CMK (cell line): ENCODE measurements at regions not wholly inside any gene's neighbourhood (a gene's known extent, or its start where the extent isn't known, plus 50 kb on each side); places are given as distances from the start of the nearest gene placed in this dataset.

Experiments
- DNase-seq: peaks from one replicate; pipeline ENCODE4 v3.0.0-alpha.2; 2010; ENCODE audit warnings: low read depth

DNA sequence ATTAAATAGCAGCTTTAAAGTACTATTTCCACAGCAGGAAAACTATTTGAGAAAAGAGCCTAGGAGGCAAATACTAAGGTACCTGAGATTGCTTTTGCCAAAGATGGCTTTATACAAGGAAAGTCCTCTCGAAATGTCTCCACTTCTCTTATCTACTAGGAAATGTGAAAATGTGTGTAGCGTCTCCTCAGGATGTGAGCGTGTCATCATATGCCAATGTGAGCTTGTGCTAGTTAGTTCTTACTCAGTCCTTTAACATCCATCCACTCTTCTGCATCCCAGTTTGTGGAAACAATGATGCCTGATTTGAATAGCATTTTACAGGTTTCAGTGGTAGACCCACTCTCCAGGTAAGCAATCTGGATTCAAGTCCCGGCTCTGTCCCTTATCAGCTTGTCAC, 421.0 kb downstream of the DYNC2H1 start:
- DNase-seq: no peak

DNA sequence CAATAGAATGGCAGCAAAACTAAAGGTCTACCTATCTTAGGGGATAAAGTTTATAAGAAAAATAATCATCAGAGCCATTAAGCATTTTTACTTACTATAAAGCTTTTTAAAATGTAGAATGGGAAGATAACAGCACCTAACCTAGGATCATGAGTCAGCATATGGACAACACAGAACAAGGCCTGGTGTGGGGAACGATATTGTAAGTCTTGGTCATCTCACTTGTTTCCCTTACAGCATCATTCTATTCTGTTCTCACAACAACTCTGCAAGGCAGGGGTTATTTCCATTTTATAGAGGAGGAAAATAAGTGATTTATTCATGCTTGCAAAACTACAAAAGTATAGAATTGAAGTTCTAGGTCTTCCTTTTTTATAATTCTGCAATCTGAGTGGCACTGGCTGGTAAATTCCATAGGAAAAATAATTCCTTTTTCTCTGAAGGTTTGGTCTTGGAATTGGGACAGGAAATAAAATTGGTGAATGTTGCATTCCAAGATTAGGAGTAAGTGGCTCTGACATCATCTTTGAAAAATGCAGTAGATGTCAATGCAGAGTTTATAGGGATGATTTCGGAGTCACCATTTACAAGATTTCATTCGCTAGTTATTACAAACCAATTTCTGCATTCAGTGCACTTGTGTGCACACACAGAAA, 423.0 kb downstream of the DYNC2H1 start:
- no peak for DNase-seq

DNA sequence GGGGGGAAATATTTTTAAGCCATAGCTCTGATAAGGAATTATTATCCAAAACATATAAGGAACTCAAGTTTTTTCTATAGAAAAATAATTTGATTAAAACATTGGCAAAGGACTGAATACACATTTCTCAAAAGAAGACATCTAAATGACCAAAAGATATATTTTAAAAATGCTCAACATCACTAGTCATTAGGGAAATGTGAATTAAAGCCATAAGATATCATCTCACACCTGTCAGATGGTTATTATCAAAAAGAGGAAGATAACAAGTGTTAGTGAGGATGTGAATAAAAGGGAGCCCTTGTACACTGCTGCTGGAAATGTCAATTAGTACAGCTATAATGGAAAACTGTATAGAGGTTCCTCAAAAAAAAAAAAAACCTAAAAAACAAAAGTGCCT, 425.0 kb downstream of the DYNC2H1 start:
- DNase-seq: no peak

DNA sequence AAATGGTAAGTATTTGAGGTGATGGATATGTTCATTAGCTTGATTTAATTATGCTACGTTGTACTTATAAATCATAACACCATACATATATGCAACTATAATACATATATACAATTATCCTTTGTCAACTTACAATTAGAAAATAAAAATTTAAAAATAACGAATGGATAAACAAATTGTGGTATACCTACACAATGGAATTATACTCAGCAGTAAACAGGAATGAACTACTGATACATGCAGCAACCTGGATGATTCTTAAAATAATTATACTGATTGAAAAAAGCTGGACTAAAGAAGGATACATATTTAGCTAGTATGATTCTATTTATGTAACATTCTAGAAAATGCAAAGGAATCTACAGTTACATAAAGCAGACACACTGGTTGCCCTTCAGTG, 425.7 kb downstream of the DYNC2H1 start:
- DNase-seq: no peak

DNA sequence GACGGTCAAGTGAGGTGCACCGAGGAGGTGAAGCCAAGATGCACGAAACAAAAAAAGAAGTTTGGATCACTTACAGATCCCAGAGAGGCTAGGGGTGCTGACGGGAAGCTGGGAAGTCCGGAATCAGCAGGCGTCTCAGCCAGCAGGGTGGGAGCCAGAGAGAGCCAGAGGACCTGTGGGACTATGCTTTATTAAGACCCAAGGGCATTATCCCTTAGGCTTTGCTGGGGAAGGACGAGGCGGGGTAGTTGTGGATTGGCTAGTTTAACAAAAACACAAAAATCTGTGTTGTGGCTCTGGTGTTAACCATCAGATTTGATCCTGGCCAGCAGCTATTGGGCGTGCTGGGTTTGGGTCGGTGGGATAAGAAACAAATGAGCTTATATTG, 427.1 kb downstream of the DYNC2H1 start:
- no peak for DNase-seq

DNA sequence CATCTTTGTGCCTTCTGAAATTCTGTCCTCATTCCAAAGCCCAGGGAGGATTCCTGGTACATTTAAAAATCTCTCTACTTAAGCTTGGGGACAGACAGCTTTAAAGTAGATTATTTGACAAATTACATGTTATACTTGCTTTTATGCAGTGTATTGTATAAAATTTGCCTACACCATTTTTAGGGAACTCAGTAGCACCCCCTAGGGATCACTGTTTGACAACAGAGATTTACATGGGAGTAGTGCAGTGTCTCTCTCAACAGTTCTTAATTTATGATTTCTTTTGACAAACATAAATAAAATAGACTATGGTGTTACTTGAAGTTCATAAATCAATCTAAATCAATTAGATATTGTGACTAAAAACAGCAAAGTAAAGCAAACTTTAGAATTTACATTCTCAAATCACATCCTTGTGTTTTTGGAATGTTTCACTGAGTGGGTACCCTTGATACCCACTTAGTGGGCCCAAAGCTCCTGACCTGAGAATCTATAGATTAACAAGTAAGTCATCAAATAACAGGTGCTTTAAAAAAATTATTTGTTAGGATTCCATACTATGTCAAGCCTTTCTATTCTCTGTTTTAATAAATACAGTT, 428.8 kb downstream of the DYNC2H1 start:
- DNase-seq: peak; percentile 15

DNA sequence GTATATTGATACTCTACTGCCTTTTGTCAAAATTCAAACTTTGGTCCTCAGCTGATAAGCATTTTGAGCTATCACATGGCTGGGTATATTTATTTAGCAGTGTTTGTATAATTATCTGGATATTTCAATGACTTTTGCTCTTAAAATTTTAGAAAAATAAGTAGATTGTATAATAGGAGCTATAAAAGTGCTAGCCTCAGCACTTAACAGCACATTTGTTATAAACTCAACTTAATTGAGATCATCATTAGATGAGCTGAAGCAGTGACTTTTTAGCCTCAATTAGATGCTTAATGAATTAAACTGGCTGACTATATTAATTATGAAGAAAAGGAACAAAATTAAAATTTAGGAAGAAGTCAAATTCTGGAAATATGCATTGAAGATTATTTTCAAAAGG, 429.9 kb downstream of the DYNC2H1 start:
- DNase-seq: no peak

DNA sequence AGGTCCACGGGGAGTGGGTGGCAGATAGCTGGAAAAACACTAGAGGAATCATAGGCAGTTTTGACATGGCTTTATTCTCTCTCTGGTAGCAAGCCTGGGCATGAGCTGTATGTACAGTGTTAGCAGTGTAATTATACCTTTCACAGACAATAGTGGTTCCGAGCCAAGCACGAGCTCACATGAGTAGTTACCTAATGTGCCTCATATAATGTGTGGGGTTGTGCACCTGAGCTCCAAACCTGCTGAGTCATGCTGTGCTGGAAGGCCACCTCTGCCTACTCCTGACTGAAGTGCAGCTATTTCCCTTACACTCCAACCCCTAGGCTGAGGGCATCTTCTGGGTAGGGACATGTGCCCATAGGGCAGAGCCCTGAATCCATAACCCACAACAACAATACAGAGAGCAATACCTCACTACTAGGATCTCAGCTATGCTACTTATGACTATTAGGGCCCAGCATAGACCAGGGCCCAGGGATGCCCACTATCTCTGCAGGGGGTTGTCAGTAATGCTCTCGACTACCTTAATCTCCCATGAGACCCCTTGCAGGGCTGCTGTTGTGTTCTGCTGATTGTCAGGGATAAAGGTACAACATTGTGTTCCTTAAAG, 432.1 kb downstream of the DYNC2H1 start:
- DNase-seq: no peak

DNA sequence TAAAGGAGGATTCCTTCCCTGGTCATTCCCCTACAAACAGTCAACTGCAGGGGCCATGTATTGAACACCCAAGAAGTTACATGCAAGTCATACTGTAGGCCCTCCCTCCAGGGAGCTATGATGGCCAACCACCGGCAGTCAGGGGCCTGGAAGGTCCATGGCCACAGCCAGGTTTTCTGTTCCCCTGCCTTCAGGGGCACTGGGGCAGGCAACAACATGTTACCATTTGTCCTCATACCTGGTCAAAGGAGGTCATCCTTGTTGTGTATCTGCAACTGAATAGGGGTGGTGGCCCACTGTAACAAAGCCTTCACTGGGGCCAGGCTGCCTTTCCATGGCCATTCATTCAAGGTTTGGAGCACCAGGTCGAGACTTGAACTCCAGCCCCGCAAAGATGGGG, 433.6 kb downstream of the DYNC2H1 start:
- DNase-seq: no peak

DNA sequence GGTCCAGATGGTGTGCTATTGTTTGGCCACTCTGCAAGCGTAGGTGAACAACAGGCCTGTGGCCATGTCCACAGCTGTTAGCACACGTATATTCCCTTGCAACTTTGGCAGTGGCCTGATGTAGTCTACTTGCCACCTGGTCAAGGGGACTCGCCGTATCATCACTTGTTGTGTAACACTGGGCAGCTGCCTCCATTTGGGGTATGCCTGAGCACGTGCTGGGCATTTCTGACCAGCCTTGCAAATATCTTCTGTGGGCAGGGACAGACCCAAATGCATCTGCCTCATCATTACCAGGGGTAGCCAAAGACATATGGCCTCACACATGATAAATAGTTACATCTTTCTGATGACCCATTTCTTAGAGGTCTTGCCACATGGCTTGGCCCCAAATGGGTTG, 434.2 kb downstream of the DYNC2H1 start:
- DNase-seq: no peak

DNA sequence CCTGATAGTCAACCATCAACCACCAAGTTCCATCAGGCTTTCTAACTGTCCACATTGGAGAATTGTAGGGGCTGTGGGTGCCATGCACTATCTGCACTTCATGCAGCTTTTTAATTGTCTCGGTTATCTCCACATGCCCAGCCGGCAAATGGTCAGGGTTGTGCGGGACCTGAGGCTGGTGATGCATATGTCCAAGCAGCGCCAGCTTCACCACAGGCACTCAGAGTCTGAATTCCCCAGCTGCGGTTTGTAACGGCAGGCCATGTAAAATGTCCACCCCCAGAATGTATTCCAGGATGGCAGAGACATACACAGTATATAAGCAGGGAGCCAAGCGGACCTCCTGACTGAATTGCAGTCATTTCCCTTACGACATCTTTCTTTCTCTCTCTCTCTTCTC, 435.6 kb downstream of the DYNC2H1 start:
- DNase-seq: no peak

DNA sequence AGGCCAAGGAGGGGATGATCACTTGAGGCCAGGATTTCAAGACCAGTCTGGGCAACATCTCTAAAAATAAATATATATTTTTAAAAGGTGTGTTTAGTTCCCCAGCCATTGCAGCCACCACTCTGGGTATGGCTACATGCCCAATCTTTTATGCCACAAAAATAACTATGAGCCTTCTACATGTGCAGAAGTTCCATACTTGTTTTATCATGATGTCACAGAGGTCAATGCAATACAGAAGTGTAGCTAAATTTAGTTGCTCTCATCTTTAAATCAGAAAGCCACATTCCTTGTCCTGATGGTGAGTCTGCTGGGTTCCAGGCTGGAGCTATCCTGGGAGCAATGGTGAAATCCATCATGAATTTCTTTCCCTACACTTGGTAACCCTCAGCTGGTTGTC, 436.3 kb downstream of the DYNC2H1 start:
- DNase-seq: no peak

DNA sequence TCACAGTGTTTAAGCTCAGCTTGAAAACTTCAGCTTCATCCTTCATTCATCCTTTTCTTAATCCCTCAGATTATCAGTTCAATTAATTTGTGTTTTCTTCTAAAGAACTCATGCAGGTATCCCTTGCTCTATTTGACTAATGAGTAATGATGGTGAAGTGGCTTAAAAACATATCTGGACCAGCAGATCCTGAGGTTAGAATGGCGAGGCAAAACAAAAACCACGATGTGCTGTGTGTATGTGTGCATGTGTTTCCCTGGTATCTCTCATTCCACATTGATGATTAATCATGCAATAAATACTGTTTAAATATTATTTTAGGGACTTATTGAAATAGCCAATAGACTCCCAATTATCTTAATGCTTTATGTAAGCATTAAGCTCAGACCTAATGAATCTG, 437.0 kb downstream of the DYNC2H1 start:
- no peak for DNase-seq

DNA sequence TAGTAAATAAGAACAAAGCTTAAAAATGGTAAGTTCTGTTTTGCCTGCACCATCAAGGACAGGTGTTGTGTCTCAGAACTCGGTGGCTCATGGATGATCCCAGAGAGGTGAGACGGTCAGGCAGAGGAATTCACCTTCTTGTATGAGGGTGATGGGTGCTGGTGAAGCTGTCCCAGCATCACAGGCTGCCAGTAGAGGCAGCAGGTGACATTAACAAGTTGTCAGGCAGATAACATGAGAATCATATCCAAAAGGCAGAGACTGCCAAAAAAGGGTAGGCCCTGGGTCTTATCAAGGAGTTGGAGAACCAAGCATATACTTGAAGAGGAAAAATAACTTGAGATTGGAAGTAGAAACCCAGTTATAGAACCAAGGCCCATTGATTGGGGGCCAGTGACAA, 437.8 kb downstream of the DYNC2H1 start:
- DNase-seq: no peak

DNA sequence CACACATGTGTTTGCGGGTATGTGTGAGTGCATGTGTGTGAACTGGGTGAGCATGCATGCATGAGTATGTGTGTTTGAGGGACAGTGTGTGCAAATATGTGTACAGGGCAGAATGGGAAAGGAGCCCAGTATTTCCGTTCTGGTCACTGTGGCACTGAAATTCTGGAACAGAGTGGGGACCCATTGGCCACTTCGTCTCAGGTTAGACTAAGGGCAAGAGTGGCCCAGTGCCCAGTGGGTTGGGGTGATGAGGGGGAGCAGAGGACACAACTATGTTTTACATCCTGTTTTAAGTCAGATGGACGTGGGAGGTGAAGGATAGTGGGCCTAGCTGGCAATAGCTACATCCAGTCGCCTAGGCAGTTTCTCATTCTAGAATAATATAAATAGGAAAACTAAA, 438.5 kb downstream of the DYNC2H1 start:
- no peak for DNase-seq

DNA sequence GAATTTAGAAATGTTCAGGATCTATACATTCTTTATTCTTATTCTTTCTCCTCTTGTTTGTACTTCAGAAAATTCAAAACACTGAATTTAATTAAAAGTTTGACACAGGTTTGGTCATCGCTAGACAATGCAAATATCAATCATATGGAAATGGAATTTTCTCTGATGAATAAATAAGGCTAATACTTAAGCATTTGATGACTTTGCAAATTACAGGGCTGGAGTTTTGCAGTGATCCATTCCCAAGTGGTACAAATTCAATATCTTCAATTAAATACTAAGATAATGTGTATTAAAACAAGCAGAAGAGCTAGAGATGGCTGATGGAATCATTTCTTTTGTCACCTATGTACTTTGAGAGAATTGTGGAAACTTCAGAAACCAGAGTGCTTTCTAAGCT, 439.6 kb downstream of the DYNC2H1 start:
- no peak for DNase-seq

DNA sequence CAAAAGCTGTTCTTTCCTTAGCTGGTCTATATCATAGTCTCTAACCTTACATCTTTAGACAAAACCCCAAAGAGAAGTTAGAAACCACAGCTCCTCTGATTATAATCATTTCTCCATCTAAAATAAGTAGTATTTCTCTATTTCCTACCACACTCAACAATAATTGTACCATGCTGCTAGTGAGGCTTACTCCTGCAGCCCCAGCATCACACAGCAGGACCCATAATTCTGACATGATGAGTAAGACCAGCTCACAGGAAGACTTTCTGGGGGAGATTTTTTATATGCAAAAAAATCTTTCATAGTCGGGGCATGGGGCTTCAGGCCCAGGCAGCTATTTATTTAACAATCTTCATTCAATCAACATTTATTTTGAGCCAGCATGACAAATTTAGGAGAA, 441.6 kb downstream of the DYNC2H1 start:
- DNase-seq: no peak

DNA sequence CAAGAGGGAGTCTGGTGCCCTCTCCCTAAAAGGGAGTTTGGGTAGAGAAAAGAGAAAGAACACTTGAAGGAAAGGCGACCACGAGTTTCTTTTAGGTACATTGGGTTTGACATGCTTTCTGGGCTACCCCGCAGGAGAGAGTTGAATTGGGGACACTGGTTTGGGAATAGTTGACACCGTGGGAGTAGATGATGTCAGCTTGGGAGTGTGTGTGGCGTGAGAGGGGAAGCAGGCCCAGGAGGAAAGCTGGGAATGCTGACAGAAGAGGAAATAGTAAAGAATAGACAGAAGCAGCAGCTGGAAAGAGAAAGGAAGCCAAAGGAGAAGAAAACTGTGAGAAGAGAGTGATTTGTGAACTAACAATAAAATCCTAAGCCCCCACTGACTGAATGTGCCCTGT, 442.9 kb downstream of the DYNC2H1 start:
- DNase-seq: no peak

DNA sequence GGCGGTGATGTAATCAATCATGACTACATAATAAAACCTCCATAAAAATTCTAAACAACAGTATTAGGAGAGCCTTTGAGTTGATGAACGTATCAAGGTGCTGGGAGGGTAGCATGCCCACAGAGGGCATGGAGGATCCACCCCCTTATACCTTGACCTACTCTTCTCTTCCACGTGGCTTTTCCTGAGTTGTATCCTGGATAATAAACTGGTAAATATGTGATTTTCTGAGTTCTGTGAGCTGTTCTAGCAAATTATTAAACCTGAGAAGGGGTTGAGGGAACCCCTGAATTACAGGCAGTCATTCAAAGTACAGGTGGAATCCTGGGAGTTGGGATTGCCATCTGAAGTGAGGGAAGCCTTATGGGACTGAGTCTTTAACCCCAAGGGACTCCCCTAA, 446.9 kb downstream of the DYNC2H1 start:
- no peak for DNase-seq

DNA sequence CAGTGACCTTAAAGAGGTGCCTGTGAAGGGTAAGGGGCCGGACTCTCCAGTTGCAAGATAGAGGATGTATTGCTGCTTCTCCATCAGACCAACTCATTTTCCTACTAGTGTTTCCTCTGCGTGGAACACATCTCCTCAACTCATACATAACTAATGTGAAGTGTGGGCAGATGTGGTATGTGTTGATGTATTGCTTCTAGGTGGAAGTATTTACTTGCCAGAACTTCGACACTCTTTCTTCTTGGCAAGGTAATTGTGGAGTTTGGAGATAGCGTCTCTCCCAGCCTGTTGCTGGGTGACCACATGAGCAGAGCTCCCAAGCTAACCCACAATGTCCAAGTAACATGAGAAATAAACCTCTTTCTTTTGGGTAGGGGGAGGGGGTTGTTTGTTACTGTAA, 456.9 kb downstream of the DYNC2H1 start:
- no peak for DNase-seq

DNA sequence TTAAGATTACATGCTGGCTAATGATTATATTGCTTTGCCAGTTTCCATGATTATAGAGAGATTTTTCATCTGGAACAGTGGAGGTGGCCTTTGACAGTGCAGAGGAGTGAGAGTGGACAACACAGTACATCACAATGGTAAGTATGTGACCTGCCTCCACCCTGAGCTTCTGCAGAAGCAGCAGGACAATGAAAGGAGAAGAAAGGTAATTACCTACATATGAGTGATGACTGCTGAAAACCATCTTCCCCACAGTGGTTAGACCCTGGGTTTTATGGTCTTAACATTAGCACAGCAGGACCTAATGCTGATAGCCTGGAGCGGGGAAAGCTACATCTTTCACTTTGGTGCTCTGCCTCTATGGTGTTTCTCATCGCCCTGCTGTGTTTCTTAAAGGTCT, 454.7 kb upstream of the DDI1 start:
- no peak for DNase-seq

DNA sequence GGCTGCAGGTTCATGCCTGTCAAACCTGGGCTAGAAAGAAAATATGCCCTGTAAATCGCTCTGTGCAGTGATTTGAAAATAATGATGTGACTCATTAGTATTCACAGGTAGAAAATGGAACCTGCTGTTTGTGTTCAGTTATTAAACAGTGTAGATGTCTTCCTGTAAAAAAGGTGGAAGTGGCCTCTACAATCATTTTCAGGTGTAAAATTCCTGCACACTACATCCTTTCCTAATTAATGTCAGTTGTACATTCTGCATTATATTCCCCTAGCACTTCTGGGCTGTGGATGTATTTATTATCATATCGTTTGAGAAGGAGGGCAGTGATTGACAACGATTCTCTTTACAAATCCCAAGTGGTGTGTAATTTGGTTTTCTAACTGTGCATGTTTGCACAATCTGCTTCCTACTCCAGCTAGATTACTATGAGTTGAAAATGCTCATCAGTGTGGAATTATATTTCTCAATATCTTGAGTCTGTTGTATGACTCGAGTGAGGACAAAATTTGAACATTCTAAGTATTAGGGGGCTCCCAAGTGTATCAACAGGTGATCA, 454.0 kb upstream of the DDI1 start:
- no peak for DNase-seq

DNA sequence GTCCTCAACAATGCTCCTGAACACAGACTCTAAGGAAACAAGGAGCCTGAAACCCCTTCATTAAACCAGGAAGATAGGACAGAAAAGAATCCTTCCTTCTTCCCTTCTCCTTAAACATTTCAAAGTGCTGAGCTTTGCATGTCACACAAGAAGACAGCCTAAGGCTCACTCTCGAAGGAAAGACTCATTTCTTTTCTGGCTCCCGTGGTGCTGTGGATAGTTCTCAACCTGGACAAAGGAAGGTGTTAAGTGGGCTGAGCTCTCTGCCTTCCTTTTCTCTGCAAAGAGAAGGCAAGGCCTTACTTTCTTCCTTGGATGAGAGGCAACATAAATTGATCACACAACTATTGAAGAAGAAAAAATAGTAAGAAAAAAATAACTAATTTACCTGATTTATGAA, 452.4 kb upstream of the DDI1 start:
- DNase-seq: no peak

DNA sequence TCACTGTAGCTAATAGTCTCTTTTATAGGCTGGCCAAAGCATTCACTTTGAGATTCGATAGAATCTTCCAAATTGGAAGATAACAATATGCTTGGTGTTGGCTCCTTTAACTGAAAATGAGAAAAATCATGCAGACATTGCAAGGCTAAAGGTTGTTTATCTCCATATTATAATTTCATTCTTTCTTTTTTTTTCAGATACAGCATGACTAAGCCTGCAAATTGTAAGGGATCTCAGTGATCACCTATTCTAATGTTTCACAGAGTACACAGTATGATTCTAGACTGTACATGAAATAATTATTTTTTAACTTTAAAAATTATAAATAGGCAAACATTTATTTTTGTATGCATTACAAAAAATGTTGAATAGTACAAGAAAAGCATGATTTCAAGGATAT, 451.7 kb upstream of the DDI1 start:
- no peak for DNase-seq
